SK-N-SH treated with all-trans-retinoic acid at 6 μM for 48 hours (cell line): ENCODE measurements at regions not wholly inside any gene's neighbourhood (a gene's known extent, or its start where the extent isn't known, plus 50 kb on each side); places are given as distances from the start of the nearest gene placed in this dataset.

Experiments used
- ATAC-seq: fragments of 200-7000 bp; cut with Tn5 transposase; 3 replicates; pipeline ENCODE4 v1.9.1; 2020; ENCODE audit warnings: mild to moderate bottlenecking, moderate library complexity
- ARNTL ChIP-seq: fragments of 450-650 bp; formaldehyde crosslinking; IDR thresholded peaks from 2 replicates; pipeline ENCODE4 v1.5.0; 2020; ENCODE audit warnings: low read depth, mild to moderate bottlenecking, moderate library complexity, borderline replicate concordance
- BACH2 ChIP-seq: fragments of 250-450 bp; sonication (Bioruptor Pico); IDR thresholded peaks from 2 replicates; pipeline ENCODE4 v1.9.0; 2021; ENCODE audit warnings: mild to moderate bottlenecking, borderline replicate concordance
- CREB5 ChIP-seq: fragments of 250-450 bp; sonication (Bioruptor Pico); IDR thresholded peaks from 2 replicates; pipeline ENCODE4 v1.5.1; 2020; ENCODE audit warnings: low read depth, mild to moderate bottlenecking, moderate library complexity
- CSDC2 ChIP-seq: fragments of 250-450 bp; sonication (Bioruptor Pico); IDR thresholded peaks from 2 replicates; pipeline ENCODE4 v1.5.0; 2020; ENCODE audit warnings: mild to moderate bottlenecking, moderate library complexity
- CSRNP3 ChIP-seq: fragments of 250-450 bp; sonication (Bioruptor Pico); IDR thresholded peaks from 2 replicates; pipeline ENCODE4 v1.5.1; 2021; ENCODE audit warnings: mild to moderate bottlenecking, moderate library complexity
- GLIS3 ChIP-seq: fragments of 250-450 bp; sonication (Bioruptor Pico); IDR thresholded peaks from 2 replicates; pipeline ENCODE4 v1.5.0; 2020; ENCODE audit warnings: mild to moderate bottlenecking, moderate library complexity
- ISL1 ChIP-seq: fragments of 250-450 bp; sonication (Bioruptor Pico); IDR thresholded peaks from 2 replicates; pipeline ENCODE4 v2.1.2; 2022; ENCODE audit warnings: mild to moderate bottlenecking, moderate library complexity
- OSR1 ChIP-seq: fragments of 250-450 bp; sonication (Bioruptor Pico); IDR thresholded peaks from 2 replicates; pipeline ENCODE4 v1.8.0; 2022; ENCODE audit warnings: moderate library complexity, mild to moderate bottlenecking, inconsistent platforms
- PATZ1 ChIP-seq: fragments of 250-450 bp; sonication (Bioruptor Pico); IDR thresholded peaks from 2 replicates; pipeline ENCODE4 v1.8.0; 2020; ENCODE audit warnings: mild to moderate bottlenecking, moderate library complexity, borderline replicate concordance
- POU6F1 ChIP-seq: fragments of 250-450 bp; sonication (Bioruptor Pico); IDR thresholded peaks from 2 replicates; pipeline ENCODE4 v1.8.0; 2021; ENCODE audit warnings: low read depth, mild to moderate bottlenecking, moderate library complexity, borderline replicate concordance
- PPARA ChIP-seq: fragments of 250-450 bp; sonication (Bioruptor Pico); IDR thresholded peaks from 2 replicates; pipeline ENCODE4 v1.5.0; 2020; ENCODE audit warnings: mild to moderate bottlenecking, borderline replicate concordance
- RARB ChIP-seq: fragments of 250-450 bp; sonication (Bioruptor Pico); IDR thresholded peaks from 2 replicates; pipeline ENCODE4 v1.8.0; 2021; ENCODE audit warnings: mild to moderate bottlenecking, moderate library complexity
- SNAI2 ChIP-seq: fragments of 250-450 bp; sonication (Bioruptor Pico); IDR thresholded peaks from 2 replicates; pipeline ENCODE4 v1.5.0; 2020; ENCODE audit warnings: mild to moderate bottlenecking, moderate library complexity
- TCF4 ChIP-seq: fragments of 250-450 bp; sonication (Bioruptor Pico); IDR thresholded peaks from 2 replicates; pipeline ENCODE4 v1.8.0; 2021; ENCODE audit warnings: mild to moderate bottlenecking, moderate library complexity, borderline replicate concordance
- TOX ChIP-seq: fragments of 250-450 bp; sonication (Bioruptor Pico); IDR thresholded peaks from 2 replicates; pipeline ENCODE4 v1.8.0; 2021; ENCODE audit warnings: mild to moderate bottlenecking, moderate library complexity, borderline replicate concordance
- TSHZ2 ChIP-seq: fragments of 250-450 bp; sonication (Bioruptor Pico); IDR thresholded peaks from 2 replicates; pipeline ENCODE4 v1.5.0; 2020; ENCODE audit warnings: mild to moderate bottlenecking, moderate library complexity
- ZC3H10 ChIP-seq: fragments of 250-450 bp; sonication (Bioruptor Pico); IDR thresholded peaks from 2 replicates; pipeline ENCODE4 v1.5.1; 2021; ENCODE audit warnings: mild to moderate bottlenecking, moderate library complexity
- ZFP3 ChIP-seq: fragments of 250-450 bp; sonication (Bioruptor Pico); IDR thresholded peaks from 2 replicates; pipeline ENCODE4 v1.5.0; 2020; ENCODE audit warnings: mild to moderate bottlenecking, moderate library complexity
- ZFP30 ChIP-seq: fragments of 450-650 bp; formaldehyde crosslinking; IDR thresholded peaks from 2 replicates; pipeline ENCODE4 v1.5.0; 2022; ENCODE audit warnings: mild to moderate bottlenecking, moderate library complexity
- ZNF565 ChIP-seq: fragments of 450-650 bp; formaldehyde crosslinking; conservative IDR thresholded peaks from 2 replicates; pipeline ENCODE4 v1.5.0; 2020; ENCODE audit warnings: low read depth, mild to moderate bottlenecking, moderate library complexity
- ZNF70 ChIP-seq: fragments of 450-650 bp; formaldehyde crosslinking; IDR thresholded peaks from 2 replicates; pipeline ENCODE4 v1.5.0; 2020; ENCODE audit warnings: mild to moderate bottlenecking, moderate library complexity
- ZNF8 ChIP-seq: fragments of 450-650 bp; formaldehyde crosslinking; IDR thresholded peaks from 2 replicates; pipeline ENCODE4 v1.5.0; 2020; ENCODE audit warnings: mild to moderate bottlenecking, moderate library complexity

- TF ChIP-seq PATZ1 (CRISPR knock-in tag), result no peak
- no peak for TF ChIP-seq GLIS3 (CRISPR knock-in tag)
These were observed 313.3 kb downstream of the NR2F1-AS1 start (continued) for GRCh38 chr5:93267736-93268135.

GRCh38 chr5:93267276-93267675, 313.7 kb downstream of the NR2F1-AS1 start:
- ATAC-seq, result no peak
- TF ChIP-seq ZFP30 (CRISPR knock-in tag) (no peak), POU6F1 (CRISPR knock-in tag) (no peak), TCF4 (CRISPR knock-in tag) (no peak), ZC3H10 (no peak), CREB5 (CRISPR knock-in tag) (no peak), BACH2 (CRISPR knock-in tag) (no peak), ARNTL (CRISPR knock-in tag) (no peak), ZNF565 (CRISPR knock-in tag) (no peak), ZNF8 (CRISPR knock-in tag) (no peak), TOX (CRISPR knock-in tag) (no peak), OSR1 (CRISPR knock-in tag) (no peak), RARB (CRISPR knock-in tag) (no peak), GLIS3 (CRISPR knock-in tag) (no peak), PPARA (CRISPR knock-in tag) (no peak), CSDC2 (CRISPR knock-in tag) (no peak)

GRCh38 chr5:93257616-93258015, 323.4 kb downstream of the NR2F1-AS1 start:
- TF ChIP-seq PATZ1 (CRISPR knock-in tag), result no peak
- TF ChIP-seq ZNF70, result no peak
- no peak for TF ChIP-seq GLIS3 (CRISPR knock-in tag)
- TF ChIP-seq TSHZ2 (CRISPR knock-in tag), result no peak
- TF ChIP-seq ISL1 (CRISPR knock-in tag), result no peak
- TF ChIP-seq ZNF8 (CRISPR knock-in tag), result no peak
- TF ChIP-seq SNAI2 (CRISPR knock-in tag), result no peak
- no peak for TF ChIP-seq ARNTL (CRISPR knock-in tag)
- no peak for TF ChIP-seq CSDC2 (CRISPR knock-in tag)
- no peak for TF ChIP-seq ZNF565 (CRISPR knock-in tag)
- TF ChIP-seq RARB (CRISPR knock-in tag), result no peak
- no peak for TF ChIP-seq ZFP30 (CRISPR knock-in tag)
- no peak for TF ChIP-seq POU6F1 (CRISPR knock-in tag)
- no peak for TF ChIP-seq CSRNP3 (CRISPR knock-in tag)
- no peak for TF ChIP-seq ZFP3 (CRISPR knock-in tag)
- TF ChIP-seq BACH2 (CRISPR knock-in tag), result no peak
- TF ChIP-seq TCF4 (CRISPR knock-in tag), result no peak
- TF ChIP-seq, all 23 proteins: peak for 0
- ATAC-seq, result no peak
